ENCODE measurements at regions not wholly inside any gene's neighbourhood (a gene's known extent, or its start where the extent isn't known, plus 50 kb on each side); places are given as distances from the start of the nearest gene placed in this dataset.

DNA sequence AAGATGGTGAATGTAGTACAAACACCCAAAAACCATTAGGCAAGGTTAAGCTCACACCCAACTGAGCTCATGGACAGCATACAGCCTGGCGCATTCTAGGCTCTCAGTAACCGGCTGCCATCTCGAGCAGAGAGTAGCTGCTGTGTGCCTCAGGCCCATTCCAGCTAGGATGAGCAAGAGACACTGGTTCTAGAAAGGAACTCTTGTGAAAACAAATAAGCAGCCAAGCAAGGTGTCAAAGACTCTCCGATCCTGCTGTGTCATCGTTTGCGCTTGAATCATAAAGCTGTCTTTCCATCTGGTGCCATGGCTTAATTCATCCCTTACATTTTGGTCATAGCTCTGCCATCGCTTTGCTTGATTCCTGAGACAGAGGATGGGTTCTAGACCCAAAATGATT lies 135.4 kb upstream of the MSX2 start:
- no peak for DNase-seq (ENCODE audit: low read depth in 2 of 2)

DNA sequence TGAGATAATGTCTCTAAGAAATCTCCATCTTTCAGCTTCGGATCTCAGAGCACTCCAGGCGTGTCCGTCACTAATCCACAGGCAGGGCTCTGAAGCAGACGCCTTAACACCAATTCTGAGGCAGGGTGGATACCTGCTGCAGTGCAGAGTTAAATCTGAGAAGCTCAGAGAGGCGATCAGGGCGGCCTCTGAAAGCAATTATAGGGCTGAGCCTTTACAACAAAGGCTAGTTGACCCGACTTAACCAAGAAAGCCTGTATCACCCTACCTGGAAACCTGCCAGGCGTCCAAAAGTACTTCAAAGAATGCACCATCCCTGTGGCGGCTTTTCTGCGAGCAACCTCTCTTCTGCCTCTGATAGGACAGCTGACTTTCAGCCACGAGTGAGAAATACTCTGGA lies 134.8 kb upstream of the MSX2 start:
- DNase-seq (ENCODE audit: low read depth in 2 of 2): no peak

DNA sequence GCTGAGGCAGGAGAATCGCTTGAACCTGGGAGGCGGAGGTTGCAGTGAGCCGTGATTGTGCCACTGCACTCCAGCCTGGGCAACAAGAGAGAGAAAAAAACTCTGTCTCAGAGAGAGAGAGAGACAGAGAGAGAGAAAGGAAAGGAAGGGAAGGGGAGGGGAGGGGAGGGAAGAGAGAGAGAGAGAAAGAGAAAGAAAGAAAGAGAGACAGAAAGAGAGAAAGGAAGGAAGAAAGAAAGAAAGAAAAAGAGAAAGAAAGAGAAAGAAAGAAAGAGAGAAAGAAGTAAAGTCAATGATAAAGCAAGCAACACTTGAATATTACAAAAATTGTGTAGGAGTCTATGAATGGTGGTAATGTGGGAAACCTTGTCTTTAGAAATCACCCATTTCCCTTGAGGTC lies 133.6 kb upstream of the MSX2 start:
- DNase-seq (ENCODE audit: low read depth in 2 of 2): no peak

- DNase-seq (ENCODE audit: low read depth in 2 of 2): no peak
Observed at GRCh38 chr5:174596429-174596828, 128.0 kb upstream of the MSX2 start.

DNA sequence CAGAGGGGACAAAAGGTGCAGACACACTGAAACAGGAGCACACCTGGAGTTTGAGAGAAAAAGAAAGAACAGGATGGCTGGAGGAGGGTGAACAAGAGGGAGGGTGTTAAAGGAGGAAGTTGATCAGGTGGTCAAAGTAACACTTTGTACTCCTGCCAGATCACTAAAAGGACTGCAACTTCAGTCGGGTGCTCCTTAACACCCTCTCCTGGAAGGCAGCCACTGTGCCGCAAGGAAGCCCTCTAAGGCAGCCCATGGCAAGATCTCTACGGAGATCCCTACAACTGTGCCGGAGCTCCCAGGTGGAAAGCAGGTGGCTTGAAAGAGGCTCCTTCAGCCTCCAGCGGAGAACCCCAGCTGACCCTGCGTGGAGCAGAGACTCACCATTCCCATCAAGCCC lies 124.4 kb upstream of the MSX2 start:
- DNase-seq (ENCODE audit: low read depth in 2 of 2): no peak

DNA sequence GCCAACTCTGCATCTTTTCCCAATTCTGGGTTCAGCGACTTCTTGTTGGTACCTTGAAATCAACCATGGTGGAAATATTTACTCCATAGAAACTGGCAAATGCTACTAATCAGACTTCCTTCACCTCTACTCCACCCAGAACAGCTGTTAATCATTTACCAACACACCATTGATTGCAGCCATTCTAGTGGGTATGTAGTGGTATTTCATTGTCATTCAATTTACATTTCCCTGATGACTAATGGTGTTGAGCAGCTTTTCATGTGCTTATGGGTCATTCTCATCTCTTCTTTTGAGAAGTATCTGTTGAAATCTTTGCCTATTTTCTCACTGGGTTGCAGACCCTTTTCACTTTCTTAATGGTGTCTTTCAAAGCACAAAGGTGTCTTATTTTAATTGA lies 122.4 kb upstream of the MSX2 start:
- DNase-seq (ENCODE audit: low read depth in 2 of 2): no peak

DNA sequence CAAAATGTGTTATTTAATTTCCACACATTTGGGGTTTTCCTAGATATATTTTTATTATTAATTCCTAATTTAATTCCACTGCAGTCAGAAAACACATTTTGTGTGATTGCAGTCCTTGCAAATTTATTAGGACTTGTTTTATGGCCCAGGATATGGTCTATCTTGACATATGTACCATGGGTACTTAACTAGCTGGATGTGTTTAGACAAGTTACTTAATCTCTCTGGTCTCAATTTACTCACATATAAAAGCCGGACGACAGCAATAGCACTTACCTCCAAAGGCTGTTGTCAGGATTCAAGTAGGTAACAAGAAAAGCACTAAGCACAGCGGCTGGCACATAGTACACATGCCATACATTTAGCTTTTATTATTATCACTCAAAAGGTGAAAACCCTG lies 118.2 kb upstream of the MSX2 start:
- no peak for DNase-seq (ENCODE audit: low read depth in 2 of 2)

- no peak for DNase-seq (ENCODE audit: low read depth in 2 of 2)
Observed at GRCh38 chr5:174606646-174607045, 117.7 kb upstream of the MSX2 start.

GRCh38 chr5:174607205-174607604 lies 117.2 kb upstream of the MSX2 start:
- no peak for DNase-seq (ENCODE audit: low read depth in 2 of 2)

- no peak for DNase-seq (ENCODE audit: low read depth in 2 of 2)
Observed at GRCh38 chr5:174607916-174608315, 116.5 kb upstream of the MSX2 start.

GRCh38 chr5:174608631-174609097 lies 115.7 kb upstream of the MSX2 start:
- DNase-seq (ENCODE audit: low read depth in 2 of 2): no peak

GRCh38 chr5:174609116-174609515 lies 115.3 kb upstream of the MSX2 start:
- no peak for DNase-seq (ENCODE audit: low read depth in 2 of 2)

DNA sequence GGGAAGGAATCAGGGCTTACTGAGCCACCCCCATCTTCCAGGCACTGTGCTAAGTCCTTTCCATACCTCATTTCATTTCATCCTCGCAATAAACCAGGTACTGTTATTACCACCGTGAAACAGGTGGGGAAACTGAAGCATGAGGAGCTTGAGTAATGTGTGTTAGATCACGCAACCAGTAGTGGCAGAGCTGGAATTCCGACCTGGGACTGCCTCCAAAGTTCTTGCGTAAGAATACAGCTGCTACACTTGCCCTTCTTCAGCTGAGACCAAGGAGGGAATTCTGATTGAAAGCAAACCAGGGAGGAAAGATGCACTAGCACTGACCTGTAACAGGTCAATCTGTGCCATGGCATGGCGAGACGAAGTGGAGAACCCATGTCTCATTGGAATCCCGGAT lies 113.4 kb upstream of the MSX2 start:
- DNase-seq (ENCODE audit: low read depth in 2 of 2): no peak

- DNase-seq (ENCODE audit: low read depth in 2 of 2): no peak
Observed at GRCh38 chr5:174612686-174613085, 111.7 kb upstream of the MSX2 start.

DNA sequence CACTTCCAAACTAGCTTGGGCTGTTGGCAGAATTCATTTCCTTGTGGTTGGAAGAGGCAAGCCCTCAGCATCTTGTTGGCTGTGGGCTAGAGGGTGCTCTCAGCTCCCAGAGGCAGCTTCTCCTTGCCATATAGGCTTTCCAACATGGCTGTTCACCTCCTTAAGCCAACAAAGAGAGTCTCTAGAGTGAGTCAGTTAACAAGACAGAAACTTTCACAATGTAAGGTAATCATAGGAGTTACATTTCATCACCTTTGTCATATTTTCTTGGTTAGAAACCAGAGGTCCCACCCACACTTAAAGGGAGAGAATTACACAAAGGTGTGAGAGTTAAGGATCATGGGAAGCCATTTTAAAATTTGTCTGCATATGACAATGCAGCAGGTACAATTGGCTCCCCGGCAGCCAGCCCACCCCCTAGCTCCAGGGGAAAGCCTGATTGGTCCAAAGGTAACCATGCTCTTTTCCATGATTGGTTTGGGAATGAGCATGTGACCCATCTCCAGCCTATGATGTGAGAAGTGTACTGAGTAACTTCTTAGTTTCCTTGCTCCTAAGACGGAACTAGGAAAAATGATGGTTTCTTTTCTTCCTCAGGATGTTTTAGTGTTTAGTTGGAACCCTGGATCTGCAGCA lies 109.8 kb upstream of the MSX2 start:
- no peak for DNase-seq (ENCODE audit: low read depth in 2 of 2)

DNA sequence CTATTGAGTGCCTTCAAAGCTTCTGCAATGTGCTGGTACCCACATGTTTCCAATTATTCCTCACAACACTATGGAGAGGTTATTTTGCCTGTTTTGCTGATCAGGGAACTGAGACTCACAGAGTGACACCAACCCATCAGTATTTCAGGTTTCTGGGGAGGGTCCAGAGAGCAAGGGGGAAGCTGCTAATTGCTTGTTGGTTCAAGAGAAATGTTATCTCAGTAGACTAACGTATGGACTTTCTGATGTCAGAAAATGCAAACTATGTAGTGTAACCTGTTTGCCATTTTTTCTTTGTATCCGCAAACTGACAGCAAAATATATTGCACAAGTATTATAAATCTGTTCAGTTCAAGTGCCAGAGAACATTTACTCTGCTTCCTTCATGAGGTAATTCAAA lies 108.3 kb upstream of the MSX2 start:
- no peak for DNase-seq (ENCODE audit: low read depth in 2 of 2)

DNA sequence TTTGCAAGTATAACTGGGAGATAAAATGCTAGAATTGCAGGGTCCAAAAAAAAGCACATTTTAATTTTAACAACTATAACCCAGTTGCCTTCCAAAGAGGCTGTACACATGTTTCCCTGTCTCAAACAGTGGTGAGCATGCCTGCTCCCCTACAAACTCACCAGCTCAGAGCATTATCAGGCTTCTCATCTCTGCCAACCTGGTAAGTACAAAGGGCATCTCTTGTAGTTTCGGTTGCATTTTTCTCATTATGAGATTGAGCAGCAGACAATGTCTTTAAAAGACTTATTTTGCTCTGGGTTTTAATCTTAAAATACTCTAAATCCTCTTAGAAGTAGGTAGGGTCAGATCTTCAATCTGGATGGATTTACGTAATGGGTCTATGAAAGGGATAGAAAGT lies 107.1 kb upstream of the MSX2 start:
- no peak for DNase-seq (ENCODE audit: low read depth in 2 of 2)

DNA sequence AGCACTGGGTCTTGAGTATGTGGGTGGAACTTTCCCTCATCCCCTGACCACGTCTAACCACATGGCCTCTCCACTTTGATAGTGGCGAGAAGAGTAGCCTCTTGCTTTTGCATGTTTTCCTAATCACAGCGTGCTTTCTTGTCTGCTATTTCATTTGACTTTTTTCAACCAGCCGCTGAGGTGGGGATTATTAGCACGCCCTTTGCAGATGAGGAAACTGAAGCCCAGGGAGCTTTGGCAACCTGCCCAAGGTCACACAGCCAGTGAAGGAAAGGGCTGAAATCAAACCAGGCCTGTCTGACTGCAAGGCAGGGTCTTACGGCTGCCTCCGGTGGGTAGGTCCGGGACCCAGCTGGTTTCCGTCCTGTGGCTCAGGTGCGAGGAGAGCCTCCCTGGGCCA lies 106.5 kb upstream of the MSX2 start:
- no peak for DNase-seq (ENCODE audit: low read depth in 2 of 2)

GRCh38 chr5:174618589-174618988 lies 105.8 kb upstream of the MSX2 start:
- DNase-seq (ENCODE audit: low read depth in 2 of 2): no peak

DNA sequence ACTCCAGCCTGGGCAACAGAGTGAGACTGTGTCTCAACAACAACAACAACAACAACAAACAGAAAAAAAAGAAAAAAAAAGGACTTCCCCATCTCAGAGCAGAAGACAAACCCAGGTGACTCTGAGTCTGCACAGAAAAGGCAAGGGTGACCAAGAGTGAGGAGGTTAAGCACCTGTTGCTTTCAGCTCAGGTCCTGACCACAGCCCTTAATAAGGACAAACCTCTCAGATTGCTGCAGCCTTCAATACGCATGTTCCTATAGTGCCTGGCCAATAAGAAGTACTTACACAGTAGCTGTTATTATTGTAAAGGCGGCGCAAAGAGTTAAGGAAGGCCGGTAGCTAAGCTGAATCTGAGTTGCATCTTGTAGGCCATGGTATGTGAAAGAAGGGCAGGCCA lies 102.3 kb upstream of the MSX2 start:
- DNase-seq (ENCODE audit: low read depth in 2 of 2): no peak

DNA sequence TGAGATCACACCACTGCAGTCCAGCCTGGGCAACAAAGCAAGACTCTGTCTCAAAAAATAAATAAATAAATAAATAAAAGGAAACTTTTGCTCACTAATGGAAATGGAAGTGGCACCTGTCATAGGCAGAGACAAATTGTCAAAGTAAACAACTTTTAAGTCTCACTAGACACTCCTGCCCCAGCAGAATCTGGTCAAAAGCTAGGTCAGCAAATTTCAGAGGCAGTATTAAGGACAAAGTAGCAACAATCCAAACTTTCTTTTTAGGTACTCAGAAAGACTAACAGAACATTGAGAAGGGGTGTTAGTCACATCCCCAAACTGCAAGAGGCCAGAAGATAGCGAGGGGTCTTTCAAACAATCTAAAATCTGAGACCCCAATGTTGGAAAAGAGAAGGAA lies 101.4 kb upstream of the MSX2 start:
- no peak for DNase-seq (ENCODE audit: low read depth in 2 of 2)

DNA sequence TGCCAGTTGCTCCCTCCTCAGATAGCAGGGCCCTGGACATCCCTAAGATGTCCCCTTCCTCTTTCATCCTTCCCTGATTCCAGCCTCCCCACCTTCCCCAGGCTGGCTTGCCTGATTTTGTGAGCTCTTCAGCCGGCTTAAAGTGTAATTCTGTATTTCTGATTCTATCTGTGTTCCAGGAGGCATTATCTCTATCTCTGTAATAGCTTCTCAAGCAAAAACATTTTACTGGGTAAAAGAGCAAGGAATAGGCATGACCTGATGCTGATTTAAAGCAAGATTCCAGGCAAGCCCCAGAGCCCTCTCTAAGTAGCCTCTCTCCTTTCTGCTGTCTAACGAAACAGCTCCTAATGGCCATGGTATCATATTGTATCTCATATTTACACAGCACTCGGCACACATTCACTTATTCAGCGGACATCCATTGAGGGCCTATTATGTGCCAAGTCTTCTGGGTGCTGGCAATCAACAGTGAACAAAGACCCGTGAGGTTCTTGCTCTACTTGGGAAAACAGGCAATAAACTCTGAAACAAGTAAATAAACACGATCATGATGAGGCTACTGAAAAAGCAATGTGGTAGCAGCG lies 100.9 kb upstream of the MSX2 start:
- DNase-seq (ENCODE audit: low read depth in 2 of 2): no peak

GRCh38 chr5:174624733-174625522 lies 99.5 kb upstream of the MSX2 start:
- no peak for DNase-seq (ENCODE audit: low read depth in 2 of 2)
